NCI-H128 (cell line): ENCODE measurements at regions not wholly inside any gene's neighbourhood (a gene's known extent, or its start where the extent isn't known, plus 50 kb on each side); places are given as distances from the start of the nearest gene placed in this dataset.

Experiments used
- DNase-seq: peaks from one replicate; lab custom pipeline; 2025; ENCODE audit not compliant: unreplicated experiment; lab: John Stamatoyannopoulos, UW

DNA sequence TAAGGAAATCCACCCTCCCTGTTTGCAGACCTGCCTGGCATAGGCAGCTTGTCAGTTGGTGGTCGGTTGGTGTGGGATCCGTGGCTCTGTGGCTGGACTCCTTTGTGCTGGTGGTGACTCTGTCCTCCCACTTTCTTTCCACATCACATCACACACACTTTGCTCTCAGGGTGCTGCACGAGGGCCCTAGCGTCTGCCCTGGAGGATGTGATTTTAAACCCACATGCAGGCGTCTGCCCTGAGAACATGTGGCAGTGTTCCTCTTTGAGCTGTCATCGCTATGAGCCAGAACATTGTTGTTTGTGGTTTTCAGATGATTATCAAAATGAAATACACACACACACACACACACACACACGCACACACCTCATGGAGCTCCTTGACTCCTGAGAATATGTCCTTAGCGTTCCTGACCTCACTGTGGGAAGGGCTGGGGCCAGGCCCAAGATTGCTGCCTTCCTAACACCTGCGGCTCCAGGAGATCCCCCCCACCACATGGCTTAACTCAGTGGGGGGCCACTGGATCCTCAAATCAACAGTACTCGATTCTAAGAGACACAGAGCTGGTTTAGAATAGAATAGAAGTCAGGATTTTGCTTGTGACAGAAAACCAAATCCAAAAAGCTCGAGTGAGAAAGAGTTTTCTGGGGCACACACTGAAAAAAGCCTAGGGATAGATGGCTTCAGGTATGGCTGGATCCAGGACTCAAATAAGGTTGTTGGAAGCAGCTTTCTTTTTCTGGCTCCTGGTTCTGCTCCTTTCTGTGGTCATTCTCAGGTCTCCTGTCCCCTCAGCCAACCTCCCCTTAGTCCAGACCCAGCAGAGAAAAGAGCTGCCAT lies 54.8 kb downstream of the RTP5 start:
- DNase-seq, result no peak

DNA sequence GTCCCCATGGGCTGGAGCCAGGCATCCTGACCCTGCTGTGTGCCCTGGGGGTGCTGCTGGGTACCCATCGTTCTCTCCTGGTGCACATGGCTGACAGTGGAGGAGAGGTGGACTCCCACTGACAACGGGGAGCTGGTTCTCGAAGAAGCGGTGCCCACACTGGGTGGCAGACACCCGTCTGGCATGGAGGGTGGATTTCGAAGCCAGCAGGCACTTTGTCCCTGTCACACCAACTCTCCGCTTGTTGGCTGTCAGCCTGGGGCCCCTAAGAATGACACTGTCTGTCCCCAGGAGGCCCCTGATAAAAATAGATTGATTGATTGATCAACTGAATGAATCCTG lies 55.4 kb downstream of the RTP5 start:
- no peak for DNase-seq

DNA sequence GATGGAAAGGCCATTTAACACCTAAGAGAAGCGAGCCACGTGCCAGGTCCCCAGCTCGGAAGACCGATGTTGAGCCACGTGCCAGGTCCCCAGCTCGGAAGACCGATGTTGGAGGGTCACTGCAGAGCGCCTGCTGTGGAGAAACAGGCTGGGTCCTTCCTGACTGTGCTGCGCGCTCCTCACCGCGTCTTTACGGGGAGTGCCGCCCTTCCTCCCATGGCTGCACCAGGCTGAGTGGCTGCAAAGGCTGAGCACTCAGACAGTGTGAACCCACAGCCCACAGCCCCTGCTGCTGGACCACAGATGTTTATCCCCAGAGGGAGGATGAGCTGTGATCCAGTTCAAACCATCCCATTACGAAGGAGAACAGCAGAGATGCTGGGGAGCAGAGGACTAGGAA lies 55.7 kb downstream of the RTP5 start:
- DNase-seq, result no peak

DNA sequence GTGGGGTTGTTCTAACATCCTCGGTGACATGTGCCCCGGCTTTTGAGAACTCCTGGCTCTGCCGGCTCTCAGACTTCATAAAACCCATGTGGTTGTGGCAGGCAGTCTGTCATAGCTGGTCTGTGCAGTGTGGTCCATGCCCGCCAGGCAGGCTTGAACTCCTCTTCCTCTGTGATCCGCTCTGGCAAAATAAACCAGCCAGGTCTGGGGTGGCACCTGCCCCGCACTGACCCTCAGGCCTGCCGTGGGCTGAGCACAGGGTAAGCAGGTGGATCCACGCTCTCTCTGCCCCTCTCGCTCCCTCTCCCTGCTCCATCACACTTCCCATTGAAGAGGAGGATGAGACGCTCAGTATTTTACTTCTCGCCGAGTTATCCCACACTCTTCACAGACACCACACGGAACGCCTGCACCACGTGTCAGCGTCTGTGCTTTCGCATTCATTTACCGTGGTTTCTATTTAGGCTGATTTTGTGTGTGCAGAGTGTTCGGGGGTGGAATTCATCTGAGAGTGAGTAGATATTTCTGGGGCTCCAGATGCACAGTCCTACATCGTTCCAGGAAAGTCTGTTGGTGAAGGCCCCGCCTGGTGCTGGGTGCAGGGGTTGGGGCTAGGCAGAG lies 56.4 kb downstream of the RTP5 start:
- no peak for DNase-seq

DNA sequence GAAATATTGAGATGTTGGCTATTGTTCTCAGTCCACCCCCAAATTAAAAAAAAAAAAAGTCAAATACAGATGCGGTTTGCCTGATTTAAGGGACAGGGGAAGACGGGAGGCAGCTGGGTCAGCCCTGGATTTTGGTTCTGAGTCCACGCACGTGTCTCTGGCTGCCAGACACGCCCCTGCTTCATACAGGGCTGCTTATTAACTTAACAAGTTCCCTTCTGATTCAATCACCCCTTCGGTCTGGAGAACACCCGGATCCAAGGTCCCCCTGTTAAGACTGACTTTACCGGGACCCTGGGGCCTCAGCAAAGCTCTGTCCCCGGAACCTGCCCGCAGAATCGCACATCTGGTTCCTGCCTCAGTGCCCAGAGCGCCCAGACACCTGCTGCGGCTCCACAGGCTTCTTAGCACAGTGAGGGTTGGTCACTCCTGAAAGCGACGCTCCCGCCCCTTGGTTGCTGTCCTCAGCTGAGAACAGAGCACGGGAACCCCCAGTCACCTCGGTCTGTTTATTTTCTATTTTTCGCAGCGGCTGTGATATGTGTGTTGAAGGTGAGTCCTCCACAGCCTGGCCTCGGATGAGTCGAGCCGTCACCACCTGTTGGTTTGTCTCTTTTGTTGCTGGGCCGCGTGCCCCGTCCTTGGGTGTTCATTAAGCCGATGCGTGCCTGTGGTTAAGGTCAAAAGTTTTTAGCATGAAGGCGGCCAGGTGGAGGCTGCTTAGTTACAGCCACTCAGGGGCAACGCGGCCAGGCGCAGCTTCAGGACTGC lies 57.2 kb downstream of the RTP5 start:
- DNase-seq, result no peak

DNA sequence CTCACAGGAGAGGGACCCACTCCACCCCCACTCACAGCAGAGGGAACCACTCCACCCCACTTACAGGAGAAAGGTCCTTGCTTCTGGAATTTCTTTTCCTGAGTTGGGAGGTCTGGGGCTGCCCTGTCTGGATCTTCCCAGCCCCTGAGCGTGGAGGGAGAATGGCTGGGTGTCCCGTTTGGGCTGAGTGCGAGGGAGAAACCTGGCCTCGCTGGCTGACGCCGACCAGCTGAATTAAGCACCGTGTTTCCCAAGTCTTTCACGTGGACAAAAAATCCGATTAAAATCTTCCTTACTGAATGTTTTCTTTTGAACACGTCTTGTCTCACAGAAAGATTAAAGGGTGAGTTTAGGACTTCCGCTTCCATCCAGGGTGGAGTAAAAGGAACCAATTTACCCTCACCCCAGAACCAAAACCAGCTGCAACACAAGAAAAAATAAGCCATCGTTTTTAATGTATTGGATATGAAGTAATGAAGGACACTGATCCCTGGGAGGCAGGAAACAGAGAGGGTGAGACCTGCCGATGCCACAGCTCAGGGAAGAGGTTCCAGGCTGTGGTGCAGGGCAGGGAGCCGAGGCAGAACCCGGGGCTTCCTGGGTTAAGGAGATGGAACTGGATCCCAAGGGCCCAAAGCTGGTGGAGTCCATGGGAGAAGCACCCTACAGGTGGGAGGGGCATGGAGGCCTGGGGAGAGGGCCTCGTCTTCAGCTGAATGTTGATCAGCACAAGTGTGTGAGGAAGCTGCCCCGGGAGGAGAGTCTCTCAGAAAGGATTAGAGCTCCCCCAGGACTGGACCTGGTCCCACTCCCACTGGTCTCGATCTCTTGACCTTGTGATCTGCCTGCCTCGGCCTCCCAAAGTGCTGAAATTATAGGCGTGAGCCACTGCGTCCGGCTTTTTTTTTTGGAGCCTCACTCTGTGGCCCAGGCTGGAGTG lies 60.3 kb downstream of the RTP5 start:
- DNase-seq, result no peak

DNA sequence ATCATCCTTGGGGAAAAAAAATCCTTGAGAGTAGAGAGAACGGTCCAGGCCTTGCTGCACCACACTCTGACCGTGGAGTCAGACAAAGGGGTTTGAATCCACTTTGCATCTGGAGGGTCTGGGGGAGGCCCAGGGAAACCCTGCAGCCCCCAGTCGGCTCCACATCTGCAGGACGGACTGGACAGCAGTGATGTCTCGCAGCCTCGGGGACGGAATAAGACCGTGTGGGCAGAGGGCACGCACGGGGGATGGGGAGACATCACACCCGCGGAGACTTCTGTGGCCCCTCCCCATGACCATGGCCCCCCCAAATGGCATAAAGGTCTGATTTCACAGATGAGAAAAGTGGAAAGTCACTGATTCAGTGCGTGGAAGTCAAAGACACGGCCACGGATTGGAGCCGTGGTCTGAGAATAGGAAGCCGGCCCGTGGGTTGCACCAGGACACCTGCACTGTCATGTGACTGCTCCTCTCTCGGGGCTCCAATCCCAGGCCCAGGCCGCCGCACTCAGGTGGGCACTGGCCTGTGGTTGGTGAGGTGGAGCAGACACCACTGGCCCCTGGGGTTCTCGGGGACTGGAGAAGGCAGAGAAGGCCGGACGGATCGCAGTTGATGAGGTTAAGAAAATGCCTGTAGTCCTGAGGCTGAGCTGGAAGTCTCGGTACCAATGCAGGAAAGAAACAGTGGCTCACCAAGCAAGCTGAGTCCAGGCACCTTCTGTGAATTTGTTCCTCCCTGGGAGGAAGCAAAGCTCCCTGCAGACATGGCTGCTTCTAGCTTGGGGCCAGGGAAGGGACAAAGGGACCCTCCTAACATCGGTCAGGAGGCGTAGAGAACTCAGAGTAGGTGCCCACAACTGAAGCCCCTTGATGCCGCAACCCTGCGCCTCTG lies 61.8 kb downstream of the RTP5 start:
- no peak for DNase-seq

DNA sequence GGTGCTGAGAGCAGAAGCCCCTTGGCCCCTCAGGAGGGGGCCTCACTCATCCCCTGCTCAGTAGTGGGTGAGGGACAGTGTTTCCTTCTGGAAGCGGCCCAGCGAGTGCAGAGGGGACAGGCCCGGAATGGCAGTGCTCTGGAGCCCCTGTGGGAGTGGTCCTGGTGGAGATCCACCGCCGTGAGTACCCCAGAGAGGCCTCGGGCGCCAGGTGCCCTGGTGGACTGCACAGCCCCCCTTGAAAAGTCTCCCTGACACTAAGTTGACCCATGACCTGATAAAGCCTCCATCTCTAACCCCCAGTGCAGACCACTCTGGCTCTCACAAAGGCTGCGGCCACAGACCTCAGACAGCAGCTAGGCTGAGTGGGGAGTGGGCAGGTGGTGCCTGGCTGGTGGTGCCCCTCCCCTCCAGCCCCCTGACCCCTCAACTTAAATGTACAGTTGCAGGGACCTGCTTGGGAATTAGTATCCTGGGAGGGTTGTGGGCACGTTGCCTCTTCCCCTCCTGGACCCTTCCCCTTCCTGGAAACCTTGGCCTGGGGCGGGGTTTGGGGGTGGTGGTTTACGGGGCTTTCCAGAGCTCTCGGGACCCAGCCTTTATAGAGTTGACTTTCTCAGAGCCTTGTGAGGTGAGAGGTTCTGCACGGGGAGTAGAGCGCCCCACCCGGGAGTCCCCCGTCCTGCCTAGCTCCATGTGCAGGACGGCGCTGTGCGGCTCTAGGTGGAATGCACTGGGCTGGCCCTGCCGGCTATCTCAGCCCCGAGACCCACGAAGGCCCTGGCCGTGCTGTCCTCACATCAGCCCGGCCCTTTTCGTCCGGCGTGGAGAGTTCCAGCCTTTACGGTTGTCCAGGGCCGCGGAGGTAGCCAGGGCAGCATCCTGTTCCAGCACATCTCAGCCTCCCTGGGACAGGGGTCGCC lies 62.7 kb downstream of the RTP5 start:
- no peak for DNase-seq

DNA sequence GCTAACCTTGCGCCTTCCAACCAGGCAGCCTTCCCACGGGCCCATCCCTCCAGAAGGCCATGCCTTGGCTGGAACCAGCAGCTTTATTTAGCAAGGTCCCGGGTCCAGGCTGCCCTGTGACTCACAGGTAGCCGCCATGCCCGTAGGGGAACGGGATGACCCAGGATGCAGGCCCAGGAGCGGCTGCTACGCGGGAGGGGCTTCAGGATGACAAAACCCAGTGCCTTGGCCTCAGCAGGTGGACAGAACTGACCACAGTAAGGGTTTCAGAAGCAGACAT lies 63.3 kb downstream of the RTP5 start:
- no peak for DNase-seq

DNA sequence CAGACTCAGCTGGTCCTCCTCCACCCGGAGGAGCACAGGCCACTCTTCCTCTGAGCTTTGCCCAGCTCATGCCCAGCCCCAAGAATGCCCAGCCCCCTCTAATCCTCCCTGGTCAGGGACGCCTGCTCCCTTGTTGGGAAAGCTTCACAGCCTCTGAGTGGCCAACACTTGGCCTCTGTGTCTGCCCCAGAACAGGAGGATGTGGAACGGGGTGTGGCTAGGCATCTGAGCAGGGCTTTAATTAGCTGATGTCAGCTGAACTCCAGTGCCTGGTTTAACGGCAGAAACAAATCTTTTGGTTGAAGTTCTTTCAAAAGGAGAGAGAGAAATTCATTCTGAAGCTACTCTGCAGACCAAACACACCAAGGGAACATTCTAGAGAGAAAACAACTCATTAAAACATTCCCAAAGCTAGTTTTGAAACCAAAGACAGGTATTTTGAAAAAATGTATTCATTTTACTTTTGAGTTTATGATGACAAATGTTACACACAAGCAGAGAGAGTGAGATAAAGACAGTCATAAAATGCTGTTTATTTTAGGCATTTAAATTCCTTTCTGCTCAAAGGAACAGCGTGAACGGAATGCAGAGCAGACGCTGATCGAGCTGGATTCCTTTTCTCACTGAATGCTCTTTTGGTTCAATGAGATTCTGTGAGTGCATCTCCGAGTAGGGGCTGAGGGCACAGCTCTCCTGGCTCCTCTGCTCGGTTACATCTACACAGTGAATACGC lies 63.8 kb downstream of the RTP5 start:
- no peak for DNase-seq

DNA sequence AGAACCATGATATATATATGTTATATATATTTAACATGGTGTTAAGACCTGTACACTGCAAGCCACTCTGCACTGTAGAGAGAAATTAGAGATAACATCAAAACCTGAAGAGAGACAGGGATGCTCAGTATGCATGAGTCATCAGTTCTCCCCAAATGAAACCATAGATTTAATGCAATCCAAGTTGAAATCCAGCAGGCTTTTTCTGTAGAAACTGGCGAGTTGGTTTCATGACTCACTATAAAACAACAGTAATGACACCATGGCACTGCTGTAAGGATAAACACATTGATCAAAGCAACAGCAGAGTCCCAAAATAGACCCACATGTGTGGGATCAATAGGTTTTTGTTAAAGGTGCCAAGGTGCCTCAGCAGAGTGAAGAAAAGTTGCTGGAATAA lies 65.8 kb downstream of the RTP5 start:
- DNase-seq, result no peak

DNA sequence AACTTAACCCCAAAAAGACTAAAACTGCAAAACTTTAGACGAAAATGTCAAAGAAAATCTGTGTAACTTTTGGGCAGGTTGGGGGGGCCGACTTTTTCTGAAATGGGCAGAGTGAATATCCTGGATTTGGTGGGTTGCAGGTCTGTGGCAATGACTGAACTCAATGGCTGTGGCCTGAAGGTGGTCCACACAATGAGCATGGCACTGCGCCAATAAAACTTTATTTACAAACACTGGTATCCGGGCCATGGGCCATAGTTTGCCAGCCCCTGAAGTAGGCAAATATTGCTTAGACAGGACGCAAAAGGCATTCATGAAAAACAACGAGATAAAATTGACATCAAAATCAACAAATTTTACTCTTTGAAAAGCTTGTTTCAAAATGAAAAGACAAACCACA lies 66.2 kb downstream of the RTP5 start:
- no peak for DNase-seq

DNA sequence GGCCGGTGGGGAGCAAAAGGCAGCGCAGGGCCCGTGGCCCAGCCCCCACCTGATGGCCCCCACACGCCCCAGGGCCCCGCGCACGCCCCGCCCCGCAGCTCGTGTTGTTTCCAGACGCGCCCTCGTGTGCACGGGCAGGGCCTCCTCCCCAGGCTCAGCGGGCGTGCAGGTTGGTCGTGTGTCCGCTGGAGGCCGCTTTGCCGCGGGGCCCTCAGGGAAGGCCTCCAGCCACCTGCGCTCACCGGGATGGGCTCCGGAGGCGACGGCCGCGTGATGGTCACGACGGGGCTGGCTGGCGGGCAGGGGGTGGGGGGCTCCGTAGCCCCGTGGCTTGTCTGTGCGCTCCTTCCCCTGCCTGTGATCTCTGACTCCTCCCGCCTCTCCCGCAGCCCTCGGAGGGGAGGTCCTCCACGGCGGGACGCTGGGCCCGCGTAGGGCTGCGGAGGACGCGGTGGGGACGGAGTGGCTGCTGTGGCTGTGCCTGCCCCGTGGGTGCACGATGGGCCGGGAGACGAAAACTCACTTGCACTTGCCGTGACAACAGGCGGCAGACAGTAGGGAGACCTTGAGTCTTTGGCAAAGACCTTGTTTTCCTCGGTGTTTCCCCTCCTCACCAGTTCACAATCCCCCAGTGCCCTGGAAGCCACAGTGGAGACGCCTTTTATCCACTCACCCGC lies 67.1 kb downstream of the RTP5 start:
- DNase-seq, result no peak

DNA sequence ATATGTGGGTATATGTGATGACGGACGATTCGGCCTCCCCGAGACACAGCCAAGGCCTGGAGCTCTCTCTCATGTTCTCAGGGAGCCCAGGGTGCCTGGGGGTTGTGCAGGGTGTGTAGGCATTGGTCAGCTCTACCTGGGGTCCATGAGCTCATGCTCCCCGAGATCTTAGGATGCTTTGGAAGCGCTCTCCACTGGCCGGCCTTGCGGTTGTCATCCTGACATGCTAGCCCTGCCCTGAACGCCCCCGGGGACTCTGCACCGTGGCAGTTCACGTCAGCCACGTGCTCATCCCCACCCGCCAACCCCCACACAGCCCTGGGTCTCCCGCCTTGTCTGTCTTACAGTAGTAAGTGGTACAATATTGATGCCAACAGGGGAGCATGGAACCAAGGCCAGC lies 67.8 kb downstream of the RTP5 start:
- DNase-seq, result no peak

DNA sequence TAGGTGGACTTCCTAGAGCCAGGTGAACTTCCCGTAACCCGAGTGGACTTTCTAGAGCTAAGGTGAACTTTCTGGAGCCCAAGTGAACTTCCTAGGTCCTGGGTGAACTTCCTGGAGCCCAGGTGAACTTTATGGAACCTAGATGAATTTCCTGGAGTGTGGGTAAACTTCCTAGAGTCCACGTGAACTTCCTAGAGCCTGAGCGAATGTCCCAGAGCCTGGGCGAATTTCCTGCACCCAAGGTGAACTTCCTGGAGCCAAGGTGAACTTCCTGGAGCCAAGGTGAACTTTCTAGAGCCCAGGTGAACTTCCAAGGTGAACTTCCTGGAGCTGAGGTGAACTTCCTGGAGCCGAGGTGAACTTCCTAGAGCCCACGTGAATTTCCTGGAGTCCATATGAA lies 70.0 kb downstream of the RTP5 start:
- no peak for DNase-seq

DNA sequence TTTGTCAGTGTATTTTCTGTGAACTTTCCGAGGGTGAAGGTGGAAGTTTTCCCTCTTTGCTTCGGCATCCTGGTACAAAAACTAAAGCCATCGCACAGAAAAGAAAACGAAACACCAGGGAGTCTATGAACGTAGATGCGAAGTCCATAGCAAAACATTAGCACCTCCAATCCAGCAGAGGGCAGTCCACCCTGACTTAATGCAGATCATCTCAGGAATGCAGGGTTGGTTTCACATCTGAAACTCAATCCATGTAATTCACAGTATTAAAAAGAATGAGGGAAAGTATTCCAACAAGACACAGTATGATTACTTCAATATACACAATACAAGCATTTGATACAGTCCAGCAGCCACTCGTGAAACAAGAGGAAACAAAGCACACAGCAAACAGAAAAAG lies 70.8 kb downstream of the RTP5 start:
- no peak for DNase-seq

DNA sequence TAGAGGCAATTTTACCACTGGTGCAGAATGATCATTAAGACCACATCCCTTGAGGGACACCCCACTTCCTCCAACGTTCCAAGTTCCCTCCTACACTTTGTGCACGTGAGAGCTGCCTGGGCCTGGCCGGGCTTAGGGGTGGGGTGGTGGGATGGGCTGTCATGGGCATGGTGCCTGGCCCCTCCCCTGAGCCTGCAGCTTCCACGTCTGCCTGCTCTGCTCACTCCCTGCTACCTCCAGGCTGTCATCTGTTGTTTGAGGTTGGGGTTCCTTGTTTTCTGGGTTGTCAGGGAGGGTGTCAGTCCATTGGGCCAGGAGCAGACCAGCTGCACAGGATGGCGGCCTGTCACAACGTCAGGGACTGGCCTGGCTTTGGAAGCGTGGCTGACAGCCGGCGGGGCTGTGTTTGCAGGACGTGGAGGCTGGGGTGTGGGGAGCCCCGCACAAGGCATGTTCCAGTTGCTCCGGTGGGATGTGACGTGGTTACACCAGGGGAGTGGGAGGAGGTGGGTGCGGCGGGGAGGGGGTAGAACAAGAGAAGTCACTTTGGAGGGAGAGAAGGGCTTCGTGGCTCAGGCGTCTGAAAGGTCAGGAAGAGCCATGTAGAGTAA lies 72.3 kb downstream of the RTP5 start:
- no peak for DNase-seq
